DND-41 (cell line): ENCODE measurements at regions not wholly inside any gene's neighbourhood (a gene's known extent, or its start where the extent isn't known, plus 50 kb on each side); places are given as distances from the start of the nearest gene placed in this dataset.

Experiments
- ATAC-seq: fragments of 200-7000 bp; cut with Tn5 transposase; 3 replicates; pipeline ENCODE4 v1.9.1; 2021; ENCODE audit warnings: low read depth; ENCODE audit not compliant: insufficient read depth
- DNase-seq: peaks from one replicate; pipeline ENCODE4 v3.0.0-alpha.2; 2020
- H2AFZ ChIP-seq: 2 replicates; pipeline ENCODE4 v1.6.0; 2012; ENCODE audit warnings: low read depth, low read length
- H3K27ac ChIP-seq: 2 replicates; pipeline ENCODE4 v1.5.1; 2012; ENCODE audit warnings: low read length, inconsistent platforms
- H3K27me3 ChIP-seq: fragments of 200-600 bp; sonication (generic); 2 replicates; pipeline ENCODE4 v1.6.0; 2012; ENCODE audit warnings: low read length, mild to moderate bottlenecking, inconsistent platforms; ENCODE audit not compliant: insufficient read depth, poor library complexity
- H3K36me3 ChIP-seq: 2 replicates; pipeline ENCODE4 v1.5.1; 2012; ENCODE audit warnings: low read length, inconsistent platforms; ENCODE audit not compliant: insufficient read depth
- H3K4me1 ChIP-seq: 2 replicates; pipeline ENCODE4 v1.5.1; 2012; ENCODE audit warnings: mild to moderate bottlenecking, low read length; ENCODE audit not compliant: insufficient read depth
- H3K4me2 ChIP-seq: 2 replicates; pipeline ENCODE4 v1.6.0; 2012; ENCODE audit warnings: mild to moderate bottlenecking, moderate library complexity, low read length, inconsistent platforms; ENCODE audit not compliant: insufficient read depth
- H3K4me3 ChIP-seq, 2 experiments: fragments of 200-600 bp in 1 of 2; shearing (Covaris generic) in 1 of 2; 2 replicates each; pipeline ENCODE4 v1.5.1; 2012 to 2016; ENCODE audit warnings: inconsistent platforms in 2 of 2, low read length in 2 of 2, mild to moderate bottlenecking in 2 of 2, low read depth in 1 of 2, moderate library complexity in 1 of 2
- H3K79me2 ChIP-seq: 2 replicates; pipeline ENCODE4 v1.6.0; 2012; ENCODE audit warnings: low read length, inconsistent platforms; ENCODE audit not compliant: insufficient read depth
- H3K9ac ChIP-seq: 2 replicates; pipeline ENCODE4 v1.6.0; 2012; ENCODE audit warnings: low read depth, mild to moderate bottlenecking, inconsistent platforms, low read length, moderate library complexity
- H3K9me3 ChIP-seq: 2 replicates; pipeline ENCODE4 v1.5.1; 2012; ENCODE audit warnings: low read length, moderate library complexity, mild to moderate bottlenecking, inconsistent platforms; ENCODE audit not compliant: insufficient read depth, severe bottlenecking
- H4K20me1 ChIP-seq: 2 replicates; pipeline ENCODE4 v1.6.0; 2012; ENCODE audit warnings: low read length; ENCODE audit not compliant: insufficient read depth
- EZH2 ChIP-seq: IDR thresholded peaks from 3 replicates; pipeline ENCODE4 v1.6.1; 2012; ENCODE audit warnings: borderline replicate concordance, low read depth, mild to moderate bottlenecking, moderate library complexity, low read length, inconsistent platforms; ENCODE audit not compliant: severe bottlenecking
- TF ChIP-seq, protein P1 (sequence below): IDR thresholded peaks from 2 replicates; pipeline ENCODE4 v1.5.1; 2012; ENCODE audit warnings: borderline replicate concordance, low read length, moderate library complexity, mild to moderate bottlenecking; ENCODE audit not compliant: poor library complexity, severe bottlenecking; ENCODE audit errors: extremely low read depth

DNA sequence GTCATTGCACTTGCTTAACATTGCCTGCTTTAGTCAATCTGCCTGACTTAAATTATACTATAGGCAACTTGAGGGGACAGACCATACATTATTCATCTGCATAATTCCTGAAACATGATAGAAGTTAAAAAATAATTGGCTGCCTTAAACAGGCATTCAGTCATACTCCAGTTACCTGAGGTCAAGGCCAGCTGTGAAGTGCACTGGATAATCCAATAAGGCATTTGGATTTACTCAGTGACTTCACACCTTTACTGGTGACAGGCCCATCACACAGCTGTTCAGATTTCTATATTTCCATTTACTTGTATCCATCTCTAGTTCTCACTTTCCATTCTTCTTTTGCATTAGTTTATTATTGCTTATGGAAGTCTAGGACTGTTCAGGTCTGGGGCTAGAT lies 2341.6 kb downstream of the PCDH7 start:
- no peaks in the 10 kb centered on the region for H3K9me3 ChIP-seq
- H3K9ac ChIP-seq = no peak overlapping the region
- no peak overlapping the region for H3K27ac ChIP-seq
- H3K4me3 ChIP-seq = no peak overlapping the region
- no peaks in the 10 kb centered on the region for H3K36me3 ChIP-seq
- no peaks in the 10 kb centered on the region for H3K4me1 ChIP-seq
- no peaks in the 10 kb centered on the region for H4K20me1 ChIP-seq
- no peaks in the 10 kb centered on the region for H3K27me3 ChIP-seq
- DNase-seq (no peak), ATAC-seq (no peak)
- no peaks in the 10 kb centered on the region for H3K79me2 ChIP-seq
- H2AFZ ChIP-seq = no peak overlapping the region
- TF ChIP-seq, protein P1, sequence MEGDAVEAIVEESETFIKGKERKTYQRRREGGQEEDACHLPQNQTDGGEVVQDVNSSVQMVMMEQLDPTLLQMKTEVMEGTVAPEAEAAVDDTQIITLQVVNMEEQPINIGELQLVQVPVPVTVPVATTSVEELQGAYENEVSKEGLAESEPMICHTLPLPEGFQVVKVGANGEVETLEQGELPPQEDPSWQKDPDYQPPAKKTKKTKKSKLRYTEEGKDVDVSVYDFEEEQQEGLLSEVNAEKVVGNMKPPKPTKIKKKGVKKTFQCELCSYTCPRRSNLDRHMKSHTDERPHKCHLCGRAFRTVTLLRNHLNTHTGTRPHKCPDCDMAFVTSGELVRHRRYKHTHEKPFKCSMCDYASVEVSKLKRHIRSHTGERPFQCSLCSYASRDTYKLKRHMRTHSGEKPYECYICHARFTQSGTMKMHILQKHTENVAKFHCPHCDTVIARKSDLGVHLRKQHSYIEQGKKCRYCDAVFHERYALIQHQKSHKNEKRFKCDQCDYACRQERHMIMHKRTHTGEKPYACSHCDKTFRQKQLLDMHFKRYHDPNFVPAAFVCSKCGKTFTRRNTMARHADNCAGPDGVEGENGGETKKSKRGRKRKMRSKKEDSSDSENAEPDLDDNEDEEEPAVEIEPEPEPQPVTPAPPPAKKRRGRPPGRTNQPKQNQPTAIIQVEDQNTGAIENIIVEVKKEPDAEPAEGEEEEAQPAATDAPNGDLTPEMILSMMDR = no peak
- no peak for TF ChIP-seq EZH2
- H3K4me2 ChIP-seq = no peak overlapping the region

DNA sequence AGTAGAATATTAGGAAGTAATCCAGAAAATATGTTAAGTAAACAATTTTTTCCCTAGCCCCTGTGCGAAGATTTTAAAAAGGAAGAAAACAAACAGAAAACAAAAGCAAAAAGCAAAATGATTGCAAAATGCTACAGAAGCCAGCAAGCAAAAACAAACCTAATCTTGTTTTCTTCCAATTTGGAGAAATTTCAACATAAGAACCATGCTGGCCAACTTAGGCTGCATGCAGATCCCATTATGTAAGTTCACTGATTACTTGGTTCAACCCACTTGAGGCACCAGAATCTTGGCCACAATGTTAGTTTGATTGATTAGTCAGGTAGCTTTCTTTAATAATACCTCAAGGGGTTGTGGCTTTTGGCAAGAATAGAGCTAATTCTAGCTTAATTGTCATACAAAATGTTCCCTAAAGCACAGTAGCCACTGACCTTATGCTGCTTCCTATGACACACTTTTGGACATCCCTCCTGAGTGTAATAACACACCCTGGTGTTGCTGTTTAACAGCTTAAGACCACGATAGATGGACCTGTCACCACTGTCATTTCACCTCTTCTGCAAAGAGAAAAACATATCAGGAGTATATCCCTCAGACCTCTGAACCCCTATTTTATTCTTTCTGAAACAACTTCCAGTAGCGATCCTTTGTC lies 2342.1 kb downstream of the PCDH7 start:
- DNase-seq = no peak
- TF ChIP-seq, protein P1 = no peak
- no peak for TF ChIP-seq EZH2
- Histone ChIP-seq H4K20me1 (no peaks in the 10 kb centered on the region), H3K27me3 (no peaks in the 10 kb centered on the region), H3K9ac (no peak overlapping the region), H3K4me1 (no peaks in the 10 kb centered on the region), H3K36me3 (no peaks in the 10 kb centered on the region), H3K27ac (no peak overlapping the region), H3K9me3 (no peaks in the 10 kb centered on the region), H3K79me2 (no peaks in the 10 kb centered on the region), H3K4me2 (no peak overlapping the region), H3K4me3 (no peak overlapping the region), H2AFZ (no peak overlapping the region)
- ATAC-seq = no peak

DNA sequence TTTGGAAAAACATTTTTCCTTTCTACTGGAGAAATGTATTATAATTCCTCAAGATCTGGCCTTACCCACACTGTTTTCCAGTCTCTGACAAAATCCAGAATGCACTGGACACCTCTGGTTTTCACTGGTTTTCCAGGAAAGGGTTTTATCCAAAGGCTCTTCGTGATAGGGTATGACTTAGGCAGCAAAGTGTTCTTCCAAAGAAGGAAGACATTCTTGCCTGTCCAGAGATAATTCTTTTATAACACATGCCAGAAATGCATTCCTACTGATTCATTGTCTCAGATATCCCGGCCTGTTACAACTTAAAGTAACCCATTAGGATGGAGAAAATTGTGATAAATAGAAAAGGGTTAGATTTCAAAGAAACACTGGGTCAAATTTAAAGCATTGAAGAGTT lies 2343.1 kb downstream of the PCDH7 start:
- H3K9ac ChIP-seq = no peak overlapping the region
- no peak for TF ChIP-seq EZH2
- TF ChIP-seq, protein P1 = no peak
- H3K4me2 ChIP-seq = no peak overlapping the region
- H4K20me1 ChIP-seq = no peaks in the 10 kb centered on the region
- no peaks in the 10 kb centered on the region for H3K36me3 ChIP-seq
- H2AFZ ChIP-seq = no peak overlapping the region
- no peak for ATAC-seq
- no peak overlapping the region for H3K4me3 ChIP-seq
- H3K27me3 ChIP-seq = no peaks in the 10 kb centered on the region
- no peak for DNase-seq
- H3K79me2 ChIP-seq = no peaks in the 10 kb centered on the region
- H3K9me3 ChIP-seq = no peaks in the 10 kb centered on the region
- no peaks in the 10 kb centered on the region for H3K4me1 ChIP-seq
- no peak overlapping the region for H3K27ac ChIP-seq
